GM12878 (cell line): ENCODE measurements at regions not wholly inside any gene's neighbourhood (a gene's known extent, or its start where the extent isn't known, plus 50 kb on each side); places are given as distances from the start of the nearest gene placed in this dataset.

Experiments
- BHLHE40 ChIP-seq, 2 experiments: fragments of 450-650 bp in 1 of 2; IDR thresholded peaks; 2 replicates each; pipeline ENCODE4 v1.6.1; 2011 to 2017; ENCODE audit warnings: low read depth in 2 of 2, borderline replicate concordance in 1 of 2, improper control_type of control experiment in 1 of 2, low read length in 1 of 2, mild to moderate bottlenecking in 1 of 2
- CEBPB ChIP-seq, 2 experiments: fragments of 150-350 bp in 1 of 2; IDR thresholded peaks; 2 replicates each; pipeline ENCODE4 v1.6.1; 2012 to 2014; ENCODE audit warnings: low read depth in 2 of 2, low read length in 2 of 2, borderline replicate concordance in 1 of 2, inconsistent platforms in 1 of 2
- CHD2 ChIP-seq: IDR thresholded peaks from 2 replicates; pipeline ENCODE4 v1.6.1; 2011; ENCODE audit warnings: low read depth, low read length, improper control_type of control experiment, borderline replicate concordance
- DPF2 ChIP-seq: fragments of 450-650 bp; IDR thresholded peaks from 2 replicates; pipeline ENCODE4 v1.6.1; 2017; ENCODE audit warnings: mild to moderate bottlenecking
- NBN ChIP-seq: fragments of 450-650 bp; IDR thresholded peaks from 2 replicates; pipeline ENCODE4 v1.6.1; 2016
- NRF1 ChIP-seq: conservative IDR thresholded peaks from 2 replicates; pipeline ENCODE4 v1.6.1; 2011; ENCODE audit warnings: mild to moderate bottlenecking, low read depth, low read length, improper control_type of control experiment
- RCOR1 ChIP-seq: conservative IDR thresholded peaks from 2 replicates; pipeline ENCODE4 v1.6.1; 2012; ENCODE audit warnings: low read depth, low read length, improper control_type of control experiment
- SP1 ChIP-seq: IDR thresholded peaks from one replicate; pipeline ENCODE4 v1.6.1; 2011; ENCODE audit warnings: low read depth, low read length
- STAT1 ChIP-seq: fragments of 450-650 bp; conservative IDR thresholded peaks from 2 replicates; pipeline ENCODE4 v1.6.1; 2014; ENCODE audit warnings: antibody characterized with exemption, mild to moderate bottlenecking
- ZBED1 ChIP-seq: IDR thresholded peaks from 2 replicates; pipeline ENCODE4 v1.6.1; 2016; ENCODE audit warnings: borderline replicate concordance
- TF ChIP-seq, protein P1 (sequence below), 3 experiments: IDR thresholded peaks in 2 of 3; conservative IDR thresholded peaks in 1 of 3; 2 replicates each; pipeline ENCODE4 v1.5.1; 2011; ENCODE audit warnings: low read depth in 3 of 3, low read length in 3 of 3, mild to moderate bottlenecking in 3 of 3, control low read depth in 2 of 3, moderate library complexity in 2 of 3, inconsistent platforms in 1 of 3, mixed read lengths in 1 of 3; ENCODE audit not compliant: control insufficient read depth in 2 of 3, insufficient read depth in 1 of 3; ENCODE audit errors: extremely low read depth in 1 of 3
- TF ChIP-seq, protein P2 (sequence below): fragments of 450-650 bp; IDR thresholded peaks from 2 replicates; pipeline ENCODE4 v1.6.1; 2016; ENCODE audit warnings: mild to moderate bottlenecking, moderate library complexity, borderline replicate concordance
- TF ChIP-seq, protein P3 (sequence below): IDR thresholded peaks from 2 replicates; pipeline ENCODE4 v1.6.1; 2012; ENCODE audit warnings: low read depth, low read length, improper control_type of control experiment

DNA sequence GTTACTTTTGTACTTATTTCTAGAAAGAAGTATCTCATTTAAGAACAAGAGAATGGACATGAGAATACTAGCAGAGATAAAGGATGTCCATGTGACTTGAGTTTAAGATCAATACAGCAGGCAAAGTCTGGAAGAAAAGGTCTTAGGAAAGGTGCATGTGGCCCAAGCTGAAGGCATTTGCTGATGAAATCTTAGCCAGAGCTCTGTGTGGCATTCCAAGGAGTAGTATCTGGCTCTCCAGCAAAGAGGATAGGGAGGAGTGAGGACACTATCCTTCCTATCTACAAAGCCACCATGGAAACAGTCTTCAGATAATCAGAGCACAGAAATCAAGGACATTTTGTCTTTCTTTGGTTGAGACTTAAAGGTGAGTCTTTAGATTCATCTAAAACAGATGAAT is 244.1 kb upstream of the RGMB start:
- TF ChIP-seq, protein P1, sequence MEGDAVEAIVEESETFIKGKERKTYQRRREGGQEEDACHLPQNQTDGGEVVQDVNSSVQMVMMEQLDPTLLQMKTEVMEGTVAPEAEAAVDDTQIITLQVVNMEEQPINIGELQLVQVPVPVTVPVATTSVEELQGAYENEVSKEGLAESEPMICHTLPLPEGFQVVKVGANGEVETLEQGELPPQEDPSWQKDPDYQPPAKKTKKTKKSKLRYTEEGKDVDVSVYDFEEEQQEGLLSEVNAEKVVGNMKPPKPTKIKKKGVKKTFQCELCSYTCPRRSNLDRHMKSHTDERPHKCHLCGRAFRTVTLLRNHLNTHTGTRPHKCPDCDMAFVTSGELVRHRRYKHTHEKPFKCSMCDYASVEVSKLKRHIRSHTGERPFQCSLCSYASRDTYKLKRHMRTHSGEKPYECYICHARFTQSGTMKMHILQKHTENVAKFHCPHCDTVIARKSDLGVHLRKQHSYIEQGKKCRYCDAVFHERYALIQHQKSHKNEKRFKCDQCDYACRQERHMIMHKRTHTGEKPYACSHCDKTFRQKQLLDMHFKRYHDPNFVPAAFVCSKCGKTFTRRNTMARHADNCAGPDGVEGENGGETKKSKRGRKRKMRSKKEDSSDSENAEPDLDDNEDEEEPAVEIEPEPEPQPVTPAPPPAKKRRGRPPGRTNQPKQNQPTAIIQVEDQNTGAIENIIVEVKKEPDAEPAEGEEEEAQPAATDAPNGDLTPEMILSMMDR (IDR thresholded peaks at IDR 0.05 in 2 of 3, conservative IDR thresholded peaks at IDR 0.05 in 1 of 3; ENCODE audit: control insufficient read depth in 2 of 3, extremely low read depth in 1 of 3, insufficient read depth in 1 of 3, low read depth in 3 of 3, low read length in 3 of 3), result no peak
- TF ChIP-seq NBN, result no peak
- TF ChIP-seq, protein P2, sequence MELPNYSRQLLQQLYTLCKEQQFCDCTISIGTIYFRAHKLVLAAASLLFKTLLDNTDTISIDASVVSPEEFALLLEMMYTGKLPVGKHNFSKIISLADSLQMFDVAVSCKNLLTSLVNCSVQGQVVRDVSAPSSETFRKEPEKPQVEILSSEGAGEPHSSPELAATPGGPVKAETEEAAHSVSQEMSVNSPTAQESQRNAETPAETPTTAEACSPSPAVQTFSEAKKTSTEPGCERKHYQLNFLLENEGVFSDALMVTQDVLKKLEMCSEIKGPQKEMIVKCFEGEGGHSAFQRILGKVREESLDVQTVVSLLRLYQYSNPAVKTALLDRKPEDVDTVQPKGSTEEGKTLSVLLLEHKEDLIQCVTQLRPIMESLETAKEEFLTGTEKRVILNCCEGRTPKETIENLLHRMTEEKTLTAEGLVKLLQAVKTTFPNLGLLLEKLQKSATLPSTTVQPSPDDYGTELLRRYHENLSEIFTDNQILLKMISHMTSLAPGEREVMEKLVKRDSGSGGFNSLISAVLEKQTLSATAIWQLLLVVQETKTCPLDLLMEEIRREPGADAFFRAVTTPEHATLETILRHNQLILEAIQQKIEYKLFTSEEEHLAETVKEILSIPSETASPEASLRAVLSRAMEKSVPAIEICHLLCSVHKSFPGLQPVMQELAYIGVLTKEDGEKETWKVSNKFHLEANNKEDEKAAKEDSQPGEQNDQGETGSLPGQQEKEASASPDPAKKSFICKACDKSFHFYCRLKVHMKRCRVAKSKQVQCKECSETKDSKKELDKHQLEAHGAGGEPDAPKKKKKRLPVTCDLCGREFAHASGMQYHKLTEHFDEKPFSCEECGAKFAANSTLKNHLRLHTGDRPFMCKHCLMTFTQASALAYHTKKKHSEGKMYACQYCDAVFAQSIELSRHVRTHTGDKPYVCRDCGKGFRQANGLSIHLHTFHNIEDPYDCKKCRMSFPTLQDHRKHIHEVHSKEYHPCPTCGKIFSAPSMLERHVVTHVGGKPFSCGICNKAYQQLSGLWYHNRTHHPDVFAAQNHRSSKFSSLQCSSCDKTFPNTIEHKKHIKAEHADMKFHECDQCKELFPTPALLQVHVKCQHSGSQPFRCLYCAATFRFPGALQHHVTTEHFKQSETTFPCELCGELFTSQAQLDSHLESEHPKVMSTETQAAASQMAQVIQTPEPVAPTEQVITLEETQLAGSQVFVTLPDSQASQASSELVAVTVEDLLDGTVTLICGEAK, result no peak
- no peak for TF ChIP-seq CEBPB (IDR thresholded peaks at IDR 0.05; ENCODE audit: borderline replicate concordance in 1 of 2, low read depth in 2 of 2, low read length in 2 of 2)
- no peak for TF ChIP-seq BHLHE40 (IDR thresholded peaks at IDR 0.05; ENCODE audit: borderline replicate concordance in 1 of 2, low read depth in 2 of 2, low read length in 1 of 2)
- TF ChIP-seq STAT1, result no peak
- TF ChIP-seq NRF1, result no peak
- TF ChIP-seq, protein P3, sequence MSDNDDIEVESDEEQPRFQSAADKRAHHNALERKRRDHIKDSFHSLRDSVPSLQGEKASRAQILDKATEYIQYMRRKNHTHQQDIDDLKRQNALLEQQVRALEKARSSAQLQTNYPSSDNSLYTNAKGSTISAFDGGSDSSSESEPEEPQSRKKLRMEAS, result no peak
- no peak for TF ChIP-seq ZBED1
- no peak for TF ChIP-seq RCOR1
- TF ChIP-seq SP1, result no peak
- no peak for TF ChIP-seq DPF2
- no peak for TF ChIP-seq CHD2
